Endothelial cell of umbilical vein (primary cell): ENCODE measurements at regions not wholly inside any gene's neighbourhood (a gene's known extent, or its start where the extent isn't known, plus 50 kb on each side); places are given as distances from the start of the nearest gene placed in this dataset.

ENCODE experiments used
- CTCF ChIP-seq, 2 donors: IDR thresholded peaks; 1 replicate in 1 of 2; 2 replicates in 1 of 2; pipeline ENCODE4 v1.5.1; 2011; ENCODE audit warnings: low read length in 2 of 2, mild to moderate bottlenecking in 2 of 2, moderate library complexity in 2 of 2, control low read depth in 1 of 2, inconsistent platforms in 1 of 2, low read depth in 1 of 2; ENCODE audit not compliant: insufficient read depth in 1 of 2; ENCODE audit errors: extremely low read depth in 1 of 2
- EZH2 ChIP-seq: IDR thresholded peaks from 2 replicates; pipeline ENCODE4 v1.6.1; 2012; ENCODE audit warnings: borderline replicate concordance, low read depth, mild to moderate bottlenecking, moderate library complexity, low read length, inconsistent platforms; ENCODE audit not compliant: severe bottlenecking
- FOS ChIP-seq: IDR thresholded peaks from 2 replicates; pipeline ENCODE4 v1.6.1; 2011; ENCODE audit warnings: mild to moderate bottlenecking, low read length, moderate library complexity, borderline replicate concordance; ENCODE audit not compliant: insufficient read depth
- JUN ChIP-seq: IDR thresholded peaks from 2 replicates; pipeline ENCODE4 v1.6.1; 2011; ENCODE audit warnings: borderline replicate concordance, low read depth; ENCODE audit not compliant: insufficient read length, insufficient read depth
- MAX ChIP-seq: IDR thresholded peaks from 2 replicates; pipeline ENCODE4 v1.6.1; 2011; ENCODE audit not compliant: insufficient read depth, insufficient read length
- MYC ChIP-seq: IDR thresholded peaks from one replicate; pipeline ENCODE4 v1.6.1; 2011; ENCODE audit warnings: mild to moderate bottlenecking, low read depth, low read length
- POLR2A ChIP-seq: IDR thresholded peaks from 2 replicates; pipeline ENCODE4 v1.6.1; 2012; ENCODE audit warnings: low read depth, mild to moderate bottlenecking, control low read depth, low read length
- POLR2AphosphoS5 ChIP-seq: IDR thresholded peaks from 2 replicates; pipeline ENCODE4 v1.6.1; 2012; ENCODE audit warnings: low read depth, mild to moderate bottlenecking, control low read depth, low read length, moderate library complexity; ENCODE audit not compliant: insufficient read depth

GRCh38 chr3:135908737-135909136 lies 56.8 kb upstream of the PPP2R3A start:
- TF ChIP-seq CTCF (IDR thresholded peaks at IDR 0.05; ENCODE audit: extremely low read depth in 1 of 2, insufficient read depth in 1 of 2, low read depth in 1 of 2, low read length in 2 of 2) (no peak), MAX (no peak), POLR2A (no peak), EZH2 (no peak), FOS (no peak), JUN (no peak), POLR2AphosphoS5 (no peak), MYC (no peak)
